Transverse colon (tissue), 4 donors: ENCODE measurements at regions not wholly inside any gene's neighbourhood (a gene's known extent, or its start where the extent isn't known, plus 50 kb on each side); places are given as distances from the start of the nearest gene placed in this dataset.

Experiments used
- EP300 ChIP-seq: sonication (generic); formaldehyde crosslinking; IDR thresholded peaks from one replicate; pipeline ENCODE4 v1.6.1; 2017; ENCODE audit warnings: antibody characterized with exemption, low read depth
- POLR2A ChIP-seq: fragments of 450-650 bp; IDR thresholded peaks from one replicate; pipeline ENCODE4 v1.6.1; 2016; ENCODE audit warnings: antibody characterized with exemption, mild to moderate bottlenecking, moderate library complexity
- POLR2AphosphoS5 ChIP-seq, 3 donors: sonication (generic); formaldehyde crosslinking; IDR thresholded peaks; one replicate each; pipeline ENCODE4 v1.6.1; 2016; ENCODE audit warnings: antibody characterized with exemption in 3 of 3
- TF ChIP-seq, protein P1 (sequence below), 5 experiments: fragments of 200-600 bp in 3 of 5; fragments of 450-650 bp in 2 of 5; sonication (generic) in 3 of 5; IDR thresholded peaks; 1 replicate in 2 of 5; 2 replicates in 3 of 5; pipeline ENCODE4 v1.5.1; 2016 to 2017; ENCODE audit warnings: antibody characterized with exemption in 5 of 5, inconsistent platforms in 3 of 5, mild to moderate bottlenecking in 2 of 5, moderate library complexity in 1 of 5

DNA sequence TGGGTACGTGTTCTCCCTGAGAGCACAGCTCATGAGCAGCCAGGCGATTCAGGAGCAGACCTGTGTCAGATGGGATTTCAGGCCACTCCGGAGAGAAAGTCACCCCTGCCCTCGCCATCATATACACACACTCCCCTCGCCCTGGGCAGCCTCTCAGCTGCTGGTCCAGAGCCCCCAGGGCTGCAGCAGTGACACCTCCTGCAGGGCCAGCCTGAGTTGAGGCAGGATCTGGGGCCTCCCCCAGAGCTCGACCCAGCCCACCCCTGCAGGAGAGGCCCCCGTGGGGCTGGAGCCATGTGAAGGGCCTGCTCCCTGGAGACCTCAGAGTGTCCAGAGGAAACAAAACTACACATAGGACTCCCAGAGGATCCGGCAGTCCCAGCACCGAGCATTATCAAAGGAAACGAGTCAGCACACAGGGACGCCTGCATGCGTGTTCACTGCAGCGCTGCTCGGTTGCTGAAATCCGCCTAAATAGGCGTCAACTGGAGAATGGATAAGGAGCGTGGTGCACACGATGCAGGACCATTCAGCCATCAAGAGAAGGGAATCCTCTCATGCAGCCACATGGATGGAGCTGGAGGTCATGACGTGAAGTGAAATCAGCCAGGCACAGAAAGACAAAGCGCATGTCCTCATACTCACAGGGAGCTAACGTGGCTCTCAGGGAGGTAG lies 104.0 kb downstream of the TNFAIP2 start:
- TF ChIP-seq, protein P1, sequence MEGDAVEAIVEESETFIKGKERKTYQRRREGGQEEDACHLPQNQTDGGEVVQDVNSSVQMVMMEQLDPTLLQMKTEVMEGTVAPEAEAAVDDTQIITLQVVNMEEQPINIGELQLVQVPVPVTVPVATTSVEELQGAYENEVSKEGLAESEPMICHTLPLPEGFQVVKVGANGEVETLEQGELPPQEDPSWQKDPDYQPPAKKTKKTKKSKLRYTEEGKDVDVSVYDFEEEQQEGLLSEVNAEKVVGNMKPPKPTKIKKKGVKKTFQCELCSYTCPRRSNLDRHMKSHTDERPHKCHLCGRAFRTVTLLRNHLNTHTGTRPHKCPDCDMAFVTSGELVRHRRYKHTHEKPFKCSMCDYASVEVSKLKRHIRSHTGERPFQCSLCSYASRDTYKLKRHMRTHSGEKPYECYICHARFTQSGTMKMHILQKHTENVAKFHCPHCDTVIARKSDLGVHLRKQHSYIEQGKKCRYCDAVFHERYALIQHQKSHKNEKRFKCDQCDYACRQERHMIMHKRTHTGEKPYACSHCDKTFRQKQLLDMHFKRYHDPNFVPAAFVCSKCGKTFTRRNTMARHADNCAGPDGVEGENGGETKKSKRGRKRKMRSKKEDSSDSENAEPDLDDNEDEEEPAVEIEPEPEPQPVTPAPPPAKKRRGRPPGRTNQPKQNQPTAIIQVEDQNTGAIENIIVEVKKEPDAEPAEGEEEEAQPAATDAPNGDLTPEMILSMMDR (IDR thresholded peaks at IDR 0.05) = no peak
- TF ChIP-seq POLR2A (no peak), EP300 (no peak), POLR2AphosphoS5 (IDR thresholded peaks at IDR 0.05) (no peak)
